NCI-H2171 (cell line): ENCODE measurements at regions not wholly inside any gene's neighbourhood (a gene's known extent, or its start where the extent isn't known, plus 50 kb on each side); places are given as distances from the start of the nearest gene placed in this dataset.
"Not testable (repeated sequence)": the region's sequence is repeated elsewhere in the genome, so short reads cannot be mapped to it uniquely, and the experiment has no call there.

ENCODE experiments used
- DNase-seq: peaks from one replicate; lab custom pipeline; 2025; lab: John Stamatoyannopoulos, UW

DNA sequence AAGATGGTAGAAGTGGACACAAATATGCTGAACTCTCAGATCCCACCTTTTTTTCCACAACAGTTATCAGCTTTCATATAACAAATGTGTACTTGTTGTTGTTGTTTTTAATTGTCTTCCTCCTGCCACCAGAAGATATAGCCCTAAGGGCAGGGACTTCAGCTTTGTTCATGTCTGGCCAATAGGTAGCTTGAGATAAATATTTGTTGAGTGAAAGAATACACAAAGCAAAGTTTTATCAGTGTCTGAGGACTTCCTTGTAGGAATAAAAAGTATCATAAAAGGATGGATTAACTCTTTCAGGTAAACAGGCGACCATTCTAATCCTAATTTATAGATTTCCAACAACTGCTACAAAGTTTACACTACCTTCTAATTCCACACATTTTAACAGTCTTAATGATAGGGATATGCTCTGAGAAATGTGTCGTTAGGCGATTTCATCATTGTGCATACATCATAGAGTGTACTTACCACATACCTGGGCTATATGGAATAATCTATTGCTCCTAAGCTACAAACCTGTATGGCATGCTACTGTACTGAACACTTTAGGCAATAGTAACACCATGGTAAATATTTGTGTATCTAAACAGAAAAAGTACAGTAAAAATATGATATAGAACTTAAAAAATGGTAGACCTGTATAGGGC is 186.1 kb downstream of the ATOH1 start:
- DNase-seq: no peak

GRCh38 chr4:94015956-94016355 is 187.4 kb downstream of the ATOH1 start:
- no peak for DNase-seq

DNA sequence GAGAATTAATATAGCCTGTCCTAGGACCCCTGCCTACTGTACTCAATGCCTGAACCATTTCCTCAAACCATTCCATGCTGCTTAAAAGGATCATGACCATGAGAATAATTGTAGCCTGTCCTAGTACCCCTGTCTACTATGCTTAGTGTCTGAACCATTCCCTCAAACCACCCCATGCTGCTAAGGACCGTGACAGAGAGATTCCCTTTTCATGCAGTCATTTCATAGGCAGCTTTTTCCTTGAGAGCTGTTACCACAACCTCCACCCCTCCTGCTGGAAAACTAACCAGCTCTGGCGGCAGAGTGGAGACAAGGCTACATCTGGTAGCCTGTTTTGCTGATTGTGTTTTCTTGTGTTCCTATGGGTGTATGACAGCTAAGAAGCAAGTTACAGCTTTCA is 174.9 kb upstream of the SMARCAD1 start:
- DNase-seq: no peak

- no peak for DNase-seq
Measured at GRCh38 chr4:94036964-94037363, 170.7 kb upstream of the SMARCAD1 start.

DNA sequence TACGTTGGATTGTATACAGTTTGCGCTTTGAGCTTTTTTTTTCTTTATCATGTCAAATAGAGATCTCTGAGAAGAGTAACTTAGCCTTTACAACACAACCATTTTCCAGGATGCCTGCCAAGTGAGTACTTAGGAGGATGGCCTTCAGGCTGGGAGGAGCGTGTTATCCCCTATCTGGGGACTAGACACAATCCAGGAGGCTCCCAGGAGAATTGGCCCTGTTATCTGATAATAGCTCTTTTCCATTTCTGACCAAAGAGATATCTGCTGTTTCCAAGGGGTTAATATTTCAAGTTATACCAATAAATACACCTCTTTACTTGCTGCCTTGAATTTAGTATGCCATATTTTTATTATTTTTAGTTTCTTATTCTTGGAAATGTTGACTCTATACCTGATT is 169.5 kb upstream of the SMARCAD1 start:
- peak; percentile 78 for DNase-seq

DNA sequence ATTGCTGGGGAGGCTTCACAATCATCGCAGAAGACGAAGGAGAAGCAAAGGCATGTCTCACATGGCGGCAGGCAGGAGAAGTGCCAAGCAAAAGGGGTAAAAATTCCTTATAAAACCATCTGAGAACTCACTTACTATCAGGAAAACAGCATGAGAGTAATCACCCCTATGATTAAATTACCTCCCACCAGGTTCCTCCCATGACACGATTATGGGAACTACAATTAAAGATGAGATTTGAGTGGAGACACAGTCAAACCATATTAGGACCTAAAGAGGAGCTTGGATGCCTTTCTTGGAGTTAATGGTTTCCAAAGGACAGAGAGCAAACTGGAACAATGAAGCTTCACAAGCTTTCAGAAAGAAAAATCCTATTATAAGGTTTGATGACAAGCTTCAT is 168.4 kb upstream of the SMARCAD1 start:
- DNase-seq: no peak

DNA sequence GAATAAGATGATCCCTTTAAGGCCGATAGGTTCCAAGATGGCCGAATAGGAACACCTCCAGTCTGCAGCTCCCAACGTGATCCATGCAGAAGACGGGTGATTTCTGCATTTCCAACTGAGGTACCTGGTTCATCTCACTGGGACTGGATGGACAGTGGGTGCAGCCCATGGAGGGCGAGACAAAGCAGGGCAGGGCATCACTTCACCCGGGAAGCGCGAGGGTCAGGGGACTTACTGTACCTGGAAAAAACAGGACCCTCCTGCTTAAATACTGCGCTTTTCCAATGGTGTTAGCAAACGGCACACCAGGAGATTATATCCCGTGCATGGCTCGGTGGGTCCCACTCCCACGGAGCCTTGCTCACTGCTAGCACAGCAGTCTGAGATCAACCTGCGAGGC is 163.2 kb upstream of the SMARCAD1 start:
- DNase-seq: not testable (repeated sequence)

DNA sequence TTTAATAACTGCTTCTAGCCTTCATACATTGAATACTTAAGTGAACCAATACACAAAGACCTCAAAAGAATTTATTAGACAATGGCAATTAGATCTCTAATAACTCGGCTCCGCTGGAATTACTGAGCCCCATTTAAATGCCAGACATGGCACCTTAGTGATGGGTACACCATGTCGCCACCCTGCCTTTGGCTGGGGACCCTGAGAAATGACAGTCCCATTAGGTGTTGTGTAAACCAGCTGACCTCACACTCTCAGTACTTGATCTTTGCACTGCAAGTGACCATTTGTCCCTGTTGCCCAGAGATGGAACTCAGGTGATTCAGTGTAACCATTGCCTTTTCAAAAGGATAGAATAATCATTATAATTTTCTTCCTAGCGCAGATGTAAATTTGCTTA is 144.6 kb upstream of the SMARCAD1 start:
- DNase-seq: no peak

- DNase-seq: no peak
Measured at GRCh38 chr4:94068753-94069719, 138.6 kb upstream of the SMARCAD1 start.

GRCh38 chr4:94076498-94076897 is 131.2 kb upstream of the SMARCAD1 start:
- no peak for DNase-seq

GRCh38 chr4:94084155-94084554 is 123.5 kb upstream of the SMARCAD1 start:
- DNase-seq: no peak

GRCh38 chr4:94099141-94099540 is 108.5 kb upstream of the SMARCAD1 start:
- DNase-seq: not testable (repeated sequence)

GRCh38 chr4:94112644-94113043 is 95.0 kb upstream of the SMARCAD1 start:
- DNase-seq: no peak

- no peak for DNase-seq
Measured at GRCh38 chr4:94115687-94116086, 92.0 kb upstream of the SMARCAD1 start.

- no peak for DNase-seq
Measured at GRCh38 chr4:94116842-94117241, 90.8 kb upstream of the SMARCAD1 start.

- no peak for DNase-seq
Measured at GRCh38 chr4:94126669-94127068, 81.0 kb upstream of the SMARCAD1 start.

- peak; percentile 0 for DNase-seq
Measured at GRCh38 chr4:94127707-94128328, 79.8 kb upstream of the SMARCAD1 start.

GRCh38 chr4:94131212-94131611 is 76.5 kb upstream of the SMARCAD1 start:
- no peak for DNase-seq

- DNase-seq: no peak
Measured at GRCh38 chr4:94135701-94136100, 72.0 kb upstream of the SMARCAD1 start.

- DNase-seq: no peak
Measured at GRCh38 chr4:94139931-94140612, 67.6 kb upstream of the SMARCAD1 start.

DNA sequence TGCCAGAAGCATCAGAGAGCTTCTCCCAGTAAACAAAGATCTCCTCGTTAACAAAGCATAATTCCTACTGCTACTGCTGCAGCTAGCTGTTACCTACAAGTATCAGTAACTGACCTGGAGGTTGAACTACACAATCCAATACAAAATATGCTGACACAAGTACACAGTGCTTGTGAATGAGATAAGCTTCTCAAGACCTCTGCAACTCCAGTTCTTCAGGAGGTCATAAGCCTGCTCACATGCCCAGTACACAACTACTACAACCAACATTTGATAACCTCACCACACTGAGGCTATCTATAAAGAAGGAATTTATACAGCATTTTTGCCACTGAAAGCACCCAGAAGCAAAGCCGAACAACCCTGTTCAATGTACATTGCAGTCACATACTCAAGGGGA is 66.7 kb upstream of the SMARCAD1 start:
- DNase-seq: no peak

- DNase-seq: not testable (repeated sequence)
Measured at GRCh38 chr4:94148052-94148451, 59.6 kb upstream of the SMARCAD1 start.
